AG04449 (cell line): ENCODE measurements at regions not wholly inside any gene's neighbourhood (a gene's known extent, or its start where the extent isn't known, plus 50 kb on each side); places are given as distances from the start of the nearest gene placed in this dataset.

Source experiments
- CTCF ChIA-PET: fragments of 350-600 bp; formaldehyde crosslinking; extraction: SDS; loops from one replicate; lab custom pipeline; 2021; ENCODE audit warnings: antibody characterized with exemption; lab: Yijun Ruan, JAX
- POLR2A ChIA-PET: fragments of 400-600, 350-600 bp; formaldehyde crosslinking; extraction: SDS; loops from one replicate; lab custom pipeline; 2020; ENCODE audit warnings: antibody characterized with exemption, inconsistent platforms; lab: Yijun Ruan, JAX
- DNase-seq: peaks from one replicate; pipeline ENCODE4 v3.0.0-alpha.2; 2010; ENCODE audit warnings: low read depth, low spot score
- H3K4me3 ChIP-seq: 2 replicates; pipeline ENCODE4 v1.5.1; 2011; ENCODE audit warnings: low read depth, mild to moderate bottlenecking, control low read depth, low read length
- TF ChIP-seq, protein P1 (sequence below): IDR thresholded peaks from one replicate; pipeline ENCODE4 v1.5.1; 2011; ENCODE audit warnings: mild to moderate bottlenecking, moderate library complexity, low read length, control low read depth, inconsistent platforms; ENCODE audit not compliant: insufficient read depth; ENCODE audit errors: missing control alignments

DNA sequence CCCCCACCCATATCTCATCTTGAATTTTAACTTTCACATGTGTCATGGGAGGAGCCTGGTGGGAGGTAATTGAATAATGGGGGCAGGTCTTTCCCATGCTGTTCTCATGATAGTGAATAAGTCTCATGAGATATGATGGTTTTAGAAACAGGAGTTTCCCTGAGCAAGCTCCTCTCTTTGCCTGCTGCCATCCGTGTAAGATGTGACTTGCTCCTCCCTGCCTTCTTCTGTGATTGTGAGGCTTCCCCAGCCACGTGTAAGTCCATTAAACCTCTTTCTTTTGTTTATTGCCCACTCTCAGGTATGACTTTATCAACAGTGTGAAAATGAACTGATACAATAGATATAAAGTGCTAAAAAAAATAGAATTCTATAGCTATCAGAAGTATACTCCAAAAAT lies 168.8 kb downstream of the CXCL12 start:
- CTCF ChIA-PET = no interaction called here
- no peak for DNase-seq
- TF ChIP-seq, protein P1, sequence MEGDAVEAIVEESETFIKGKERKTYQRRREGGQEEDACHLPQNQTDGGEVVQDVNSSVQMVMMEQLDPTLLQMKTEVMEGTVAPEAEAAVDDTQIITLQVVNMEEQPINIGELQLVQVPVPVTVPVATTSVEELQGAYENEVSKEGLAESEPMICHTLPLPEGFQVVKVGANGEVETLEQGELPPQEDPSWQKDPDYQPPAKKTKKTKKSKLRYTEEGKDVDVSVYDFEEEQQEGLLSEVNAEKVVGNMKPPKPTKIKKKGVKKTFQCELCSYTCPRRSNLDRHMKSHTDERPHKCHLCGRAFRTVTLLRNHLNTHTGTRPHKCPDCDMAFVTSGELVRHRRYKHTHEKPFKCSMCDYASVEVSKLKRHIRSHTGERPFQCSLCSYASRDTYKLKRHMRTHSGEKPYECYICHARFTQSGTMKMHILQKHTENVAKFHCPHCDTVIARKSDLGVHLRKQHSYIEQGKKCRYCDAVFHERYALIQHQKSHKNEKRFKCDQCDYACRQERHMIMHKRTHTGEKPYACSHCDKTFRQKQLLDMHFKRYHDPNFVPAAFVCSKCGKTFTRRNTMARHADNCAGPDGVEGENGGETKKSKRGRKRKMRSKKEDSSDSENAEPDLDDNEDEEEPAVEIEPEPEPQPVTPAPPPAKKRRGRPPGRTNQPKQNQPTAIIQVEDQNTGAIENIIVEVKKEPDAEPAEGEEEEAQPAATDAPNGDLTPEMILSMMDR = no peak
- H3K4me3 ChIP-seq = no peak overlapping the region
- POLR2A ChIA-PET = no interaction called here

DNA sequence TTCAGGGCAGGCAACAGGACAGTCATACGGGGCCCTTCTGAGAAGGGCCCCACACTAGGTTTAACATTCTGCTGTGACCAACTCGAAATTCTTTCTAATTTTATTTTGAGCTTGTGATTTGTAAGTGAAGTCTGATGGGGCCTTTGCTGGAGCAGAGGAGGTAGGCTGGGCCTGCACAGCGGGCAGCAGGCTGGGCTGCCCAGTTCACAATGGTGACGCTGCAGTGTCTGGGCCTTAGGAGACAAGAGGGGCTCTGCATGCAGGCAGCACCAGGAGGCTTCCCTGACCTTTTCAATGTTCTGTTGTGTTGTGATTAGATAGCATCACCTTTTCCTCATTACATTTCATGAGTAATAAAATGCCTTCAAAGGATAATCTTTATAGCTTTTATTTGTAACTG lies 175.1 kb downstream of the CXCL12 start:
- DNase-seq = no peak
- POLR2A ChIA-PET = no interaction called here
- TF ChIP-seq, protein P1 = no peak
- H3K4me3 ChIP-seq = no peak overlapping the region
- CTCF ChIA-PET = interaction anchor here (2.0 kb wide), 1 partner anchor 520 kb away, joined by 5 read pairs; no protein-coding TSS in a partner anchor

DNA sequence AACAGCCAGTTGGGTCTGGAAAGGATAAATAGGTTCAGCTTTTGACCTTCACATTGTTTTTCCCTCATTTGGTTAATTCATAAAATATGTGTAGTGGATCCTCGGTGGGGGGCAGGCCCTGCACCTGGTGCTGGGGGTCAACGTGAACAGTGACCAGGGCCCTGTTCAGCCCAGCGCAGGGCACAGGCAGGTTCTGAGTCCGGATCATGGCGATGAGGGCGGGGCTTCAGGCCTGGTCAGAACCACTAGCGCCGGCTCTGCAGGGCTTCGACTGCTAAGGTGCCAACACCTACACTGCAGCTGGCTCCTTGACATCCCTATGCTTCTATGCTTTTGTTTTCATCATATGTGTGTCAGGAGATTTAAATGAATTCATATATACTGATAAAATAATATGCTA lies 177.7 kb downstream of the CXCL12 start:
- ChIA-PET CTCF (interaction anchor here (1.4 kb wide), 1 partner anchor 517 kb away, joined by 4 read pairs; no protein-coding TSS in a partner anchor), POLR2A (no interaction called here)
- TF ChIP-seq, protein P1 = no peak
- no peak overlapping the region for H3K4me3 ChIP-seq
- DNase-seq = no peak

DNA sequence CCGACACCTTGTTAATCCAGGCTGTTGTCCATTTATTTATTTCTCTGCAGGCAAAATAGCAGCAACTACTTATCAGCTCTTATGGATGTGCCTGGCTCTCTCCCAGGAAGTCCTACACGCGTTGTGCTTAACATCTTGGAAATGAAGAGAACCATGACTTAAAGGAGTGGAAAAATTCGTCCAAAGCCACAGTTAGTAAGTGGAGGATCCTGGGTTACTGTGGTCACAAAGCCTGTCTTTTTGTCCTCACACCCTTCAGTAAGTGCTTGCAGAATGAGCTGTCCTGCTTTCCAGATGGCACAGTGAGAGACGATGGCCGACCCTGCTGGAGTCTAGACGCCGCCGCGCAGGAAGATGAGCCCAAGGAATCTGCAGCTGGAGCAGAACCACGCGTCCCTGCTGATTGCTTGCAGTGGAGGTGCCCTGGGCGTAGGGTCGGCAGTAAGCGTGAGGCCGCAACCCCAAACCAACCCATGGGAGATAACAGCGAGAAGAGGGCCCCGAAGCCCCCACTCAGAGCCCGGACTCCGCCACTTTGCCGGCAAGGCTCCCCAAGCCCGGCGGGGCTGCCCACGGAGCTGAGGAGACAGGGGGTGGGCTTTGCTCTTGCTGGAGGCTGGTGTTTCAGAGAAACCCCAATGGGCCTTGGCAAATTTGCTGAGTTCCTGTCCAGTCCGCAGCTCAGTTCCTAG lies 178.6 kb downstream of the CXCL12 start:
- no peak for DNase-seq
- CTCF ChIA-PET = interaction anchor here (1.3 to 1.5 kb wide), 3 partner anchors 8 to 516 kb away, joined by 3 to 5 read pairs (median 3); no protein-coding TSS in a partner anchor
- POLR2A ChIA-PET = no interaction called here

DNA sequence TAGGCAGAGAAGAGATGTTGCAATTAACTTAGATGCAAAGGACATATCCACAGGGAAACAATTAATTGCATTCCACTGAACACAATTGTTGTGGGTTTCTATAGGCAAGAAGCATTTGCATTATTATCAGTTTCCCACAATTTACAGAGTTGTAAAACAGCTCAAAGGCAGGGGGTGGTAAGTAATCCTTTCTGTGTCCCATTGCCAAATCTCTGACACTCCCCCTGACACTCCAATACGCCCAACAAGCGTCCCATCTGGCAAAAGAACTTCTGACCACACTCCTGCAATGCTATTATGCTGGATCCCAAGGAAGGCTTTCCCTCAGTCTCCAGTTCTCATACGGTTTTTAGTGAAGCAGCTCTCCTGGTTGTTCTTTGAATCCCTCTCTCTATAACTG lies 179.8 kb downstream of the CXCL12 start:
- ChIA-PET CTCF (interaction anchor here (1.5 kb wide), 1 partner anchor 9 kb away, joined by 3 read pairs; no protein-coding TSS in a partner anchor), POLR2A (no interaction called here)
- H3K4me3 ChIP-seq = no peak overlapping the region
- DNase-seq = no peak
- TF ChIP-seq, protein P1 = no peak

More for the DNA sequence above, 178.6 kb downstream of the CXCL12 start:
- TF ChIP-seq, protein P1 = no peak
- no peak overlapping the region for H3K4me3 ChIP-seq

DNA sequence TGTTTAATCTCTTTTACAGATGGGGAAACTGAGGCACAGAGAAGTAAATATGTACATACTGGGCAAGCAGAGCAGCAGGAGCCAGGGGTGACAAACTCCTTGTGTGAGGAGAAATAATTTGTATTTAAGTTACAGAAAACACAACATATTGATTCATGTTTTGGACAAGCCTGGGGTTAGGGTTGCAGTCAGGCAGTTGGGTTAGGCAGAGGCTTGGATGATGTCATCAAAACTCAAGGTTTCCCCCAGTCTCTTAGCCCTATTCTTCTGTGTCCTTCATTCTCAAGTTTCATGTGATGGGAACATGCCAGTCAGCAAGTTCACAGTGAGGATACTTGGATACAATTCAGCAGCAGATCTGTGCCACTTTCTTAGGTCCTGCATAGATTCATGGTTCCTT lies 181.4 kb downstream of the CXCL12 start:
- ChIA-PET POLR2A (no interaction called here), CTCF (interaction anchor here (1.0 kb wide), 1 partner anchor 37 kb away, joined by 3 read pairs; no protein-coding TSS in a partner anchor)
- DNase-seq = no peak
- no peak overlapping the region for H3K4me3 ChIP-seq
- TF ChIP-seq, protein P1 = no peak
